GM18498 (cell line): ENCODE measurements at regions not wholly inside any gene's neighbourhood (a gene's known extent, or its start where the extent isn't known, plus 50 kb on each side); places are given as distances from the start of the nearest gene placed in this dataset.

Experiments used
- ATAC-seq: cut with Tn5 transposase; IDR thresholded peaks from one replicate; pipeline ENCODE4 v1.9.1; 2021; ENCODE audit warnings: mild to moderate bottlenecking, moderate library complexity; ENCODE audit not compliant: unreplicated experiment

DNA sequence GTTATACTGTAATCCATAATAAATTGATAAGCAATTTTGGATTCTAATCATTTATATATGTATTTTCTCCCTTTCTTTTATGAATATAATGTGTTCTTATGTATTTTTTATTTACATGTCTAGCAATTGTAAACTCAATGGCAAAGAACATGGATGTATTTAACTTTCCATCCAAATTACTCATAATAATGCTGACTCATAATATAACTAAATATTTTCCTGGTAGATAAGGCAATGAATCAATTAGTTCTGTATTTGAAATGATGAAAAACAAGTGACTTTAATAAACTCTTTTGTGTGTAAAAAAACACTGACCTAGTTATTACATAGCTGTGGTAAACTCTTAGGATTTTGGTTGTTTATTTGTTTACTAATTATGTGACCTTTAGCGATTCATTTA lies 211.2 kb downstream of the DTHD1 start:
- no peak for ATAC-seq

DNA sequence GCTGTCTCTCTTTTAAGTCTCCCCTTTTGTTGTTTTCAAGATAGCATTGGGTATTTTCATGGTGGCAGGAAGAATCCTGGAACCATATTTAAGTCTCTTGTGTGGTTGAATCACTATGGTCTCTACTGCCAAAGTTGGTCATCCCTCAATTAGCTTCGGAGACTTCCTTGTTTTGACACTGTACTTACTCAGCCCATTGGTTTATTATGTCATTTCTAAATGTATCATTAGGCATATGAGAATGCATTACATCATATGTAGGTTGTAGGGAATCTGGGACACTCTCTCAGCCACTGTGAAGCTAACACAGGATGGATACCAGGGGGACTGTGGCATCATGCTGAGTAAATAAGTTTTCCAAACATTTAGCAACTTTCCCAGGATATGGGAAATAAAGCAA lies 211.8 kb downstream of the DTHD1 start:
- no peak for ATAC-seq

DNA sequence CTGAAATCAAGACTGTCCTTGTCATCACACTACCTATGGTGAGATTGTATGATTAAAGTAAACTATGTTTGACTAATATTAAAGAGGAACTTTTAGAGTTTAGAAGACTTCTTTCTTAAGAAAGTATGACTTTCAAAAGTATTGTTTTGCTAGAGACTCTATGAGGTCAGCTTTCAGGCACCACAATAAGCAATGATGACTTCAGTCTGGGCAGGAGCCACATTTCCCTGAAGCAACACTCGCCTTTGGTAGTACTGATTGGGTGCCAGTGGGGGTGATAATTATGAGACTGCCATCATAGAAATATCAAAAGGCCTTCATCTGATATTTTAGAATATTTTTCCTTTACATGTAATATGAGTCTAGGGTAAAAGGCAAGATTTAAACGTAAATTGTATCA lies 212.6 kb downstream of the DTHD1 start:
- ATAC-seq: no peak

GRCh38 chr4:36494747-36495146 lies 213.3 kb downstream of the DTHD1 start:
- no peak for ATAC-seq

DNA sequence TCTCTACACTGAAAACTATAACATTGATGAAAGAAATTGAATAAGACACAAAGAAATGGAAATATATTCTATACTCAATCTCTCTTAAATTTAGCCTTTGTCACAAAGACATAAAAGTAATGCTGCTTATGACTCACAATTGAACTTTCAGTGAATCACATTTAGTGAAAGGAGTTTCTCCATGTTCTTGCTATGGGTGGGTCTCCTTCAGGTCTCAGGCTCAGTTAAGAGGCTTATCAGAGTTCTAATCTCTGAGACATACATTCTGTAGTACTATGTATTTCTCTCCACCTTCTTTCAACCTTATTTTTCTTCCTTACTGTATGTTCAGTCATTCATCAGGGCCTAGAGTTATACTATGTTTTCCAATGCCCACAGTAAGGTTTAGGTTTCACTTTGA lies 220.9 kb downstream of the DTHD1 start:
- ATAC-seq: no peak

GRCh38 chr4:36508394-36508793 lies 227.0 kb downstream of the DTHD1 start:
- no peak for ATAC-seq

DNA sequence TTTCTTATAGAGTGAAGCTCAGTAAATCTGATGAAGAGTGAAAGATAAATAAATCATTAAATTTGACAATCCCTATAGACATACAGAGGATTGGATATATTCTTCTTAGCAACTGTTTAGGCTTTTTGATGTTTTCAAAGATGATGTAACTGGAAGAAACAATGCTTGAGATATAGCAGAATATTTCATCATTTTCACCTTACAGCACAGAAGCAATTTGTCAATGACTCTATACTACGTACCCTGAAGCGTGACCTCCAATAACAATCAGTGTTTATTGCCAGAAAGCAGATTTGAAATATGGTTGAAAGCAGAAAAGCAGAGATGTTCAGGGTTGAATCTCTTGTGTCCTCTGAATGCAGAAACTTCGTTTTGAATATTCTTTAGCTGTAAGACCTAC lies 228.4 kb downstream of the DTHD1 start:
- ATAC-seq: no peak

GRCh38 chr4:36511785-36512184 lies 230.4 kb downstream of the DTHD1 start:
- no peak for ATAC-seq

GRCh38 chr4:36516522-36517095 lies 235.2 kb downstream of the DTHD1 start:
- ATAC-seq: no peak

DNA sequence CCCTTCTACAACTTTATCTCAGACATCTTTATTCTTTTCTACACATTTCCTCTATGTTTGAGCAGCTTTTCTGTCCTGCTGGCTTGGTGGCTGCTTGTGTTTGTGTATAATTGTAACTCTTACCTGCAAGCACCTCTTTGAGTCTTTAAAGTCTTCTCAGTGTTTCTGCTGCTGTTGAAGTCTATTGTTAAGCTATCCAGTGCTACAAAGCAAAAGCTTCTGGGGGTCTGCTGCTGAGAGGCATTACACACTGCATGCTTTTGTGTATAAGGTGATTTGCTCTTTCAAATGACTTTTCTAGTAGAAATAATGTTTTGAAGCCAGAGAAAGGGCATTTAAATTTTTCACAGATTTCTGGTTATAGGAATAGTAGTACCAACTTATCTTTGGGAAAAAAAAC lies 241.8 kb downstream of the DTHD1 start:
- ATAC-seq: no peak

GRCh38 chr4:36532670-36533379 lies 251.4 kb downstream of the DTHD1 start:
- no peak for ATAC-seq

GRCh38 chr4:36533944-36534343 lies 252.5 kb downstream of the DTHD1 start:
- ATAC-seq: no peak

GRCh38 chr4:36547383-36547782 lies 266.0 kb downstream of the DTHD1 start:
- ATAC-seq: no peak

DNA sequence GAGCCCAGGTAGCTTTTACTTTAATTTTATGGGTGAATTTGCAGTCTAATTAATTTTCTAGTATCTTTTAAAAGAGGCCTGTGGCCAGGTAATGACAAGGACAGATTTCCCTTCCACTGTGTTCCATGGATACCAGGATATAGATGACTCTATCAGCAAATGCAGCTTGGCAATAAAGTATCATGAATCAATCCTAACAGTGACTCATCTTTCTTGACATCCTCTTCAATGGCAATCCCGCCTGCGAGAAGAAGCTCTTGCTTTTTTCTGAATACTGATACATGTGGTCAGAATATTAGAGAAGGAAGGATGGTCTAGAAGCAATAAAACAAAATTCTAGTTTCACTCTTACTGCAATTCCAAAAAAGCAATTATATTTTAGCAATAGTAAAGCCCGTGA lies 267.8 kb downstream of the DTHD1 start:
- ATAC-seq: no peak

GRCh38 chr4:36549992-36550391 lies 268.6 kb downstream of the DTHD1 start:
- no peak for ATAC-seq

- peak; percentile 88 for ATAC-seq
These were observed 270.3 kb downstream of the DTHD1 start for GRCh38 chr4:36551697-36552214.

DNA sequence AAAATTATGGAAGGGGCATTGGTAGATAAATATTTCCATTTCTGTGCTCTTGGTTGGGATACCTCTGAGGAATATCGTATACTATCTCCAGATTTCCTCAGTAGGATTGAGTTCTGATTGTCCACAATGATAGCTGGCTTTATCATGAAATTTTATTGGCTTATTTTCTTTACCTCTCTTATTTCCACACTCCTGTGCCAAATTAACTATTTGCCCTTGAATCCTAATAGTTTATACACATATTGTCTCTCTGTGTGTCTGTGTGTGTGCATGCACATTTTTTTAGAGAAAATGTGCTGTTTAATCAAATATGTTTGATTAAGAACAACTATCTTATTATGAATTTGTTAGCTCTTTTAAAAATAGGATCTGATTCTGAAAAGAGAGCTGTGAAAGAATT lies 271.6 kb downstream of the DTHD1 start:
- ATAC-seq: no peak

DNA sequence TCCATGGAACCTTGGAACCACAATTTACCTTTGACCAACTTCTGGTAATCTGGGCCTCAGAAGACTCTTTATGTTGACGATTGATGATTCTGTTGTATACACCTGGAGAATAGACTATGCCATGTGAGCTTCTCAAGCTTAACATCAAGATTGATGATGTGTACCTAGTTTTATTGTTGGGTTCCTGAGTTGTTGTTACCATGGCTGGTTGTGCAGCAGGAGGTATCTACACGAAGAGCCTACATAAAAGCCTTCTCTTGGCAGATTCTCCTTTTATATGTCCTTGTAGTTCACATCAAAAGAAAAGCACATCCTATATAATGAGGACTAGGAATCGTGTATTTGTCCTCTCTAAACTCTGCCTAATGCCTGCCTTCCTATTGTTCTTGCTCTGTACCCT lies 272.0 kb downstream of the DTHD1 start:
- no peak for ATAC-seq

- no peak for ATAC-seq
These were observed 275.6 kb downstream of the DTHD1 start for GRCh38 chr4:36556984-36557383.

DNA sequence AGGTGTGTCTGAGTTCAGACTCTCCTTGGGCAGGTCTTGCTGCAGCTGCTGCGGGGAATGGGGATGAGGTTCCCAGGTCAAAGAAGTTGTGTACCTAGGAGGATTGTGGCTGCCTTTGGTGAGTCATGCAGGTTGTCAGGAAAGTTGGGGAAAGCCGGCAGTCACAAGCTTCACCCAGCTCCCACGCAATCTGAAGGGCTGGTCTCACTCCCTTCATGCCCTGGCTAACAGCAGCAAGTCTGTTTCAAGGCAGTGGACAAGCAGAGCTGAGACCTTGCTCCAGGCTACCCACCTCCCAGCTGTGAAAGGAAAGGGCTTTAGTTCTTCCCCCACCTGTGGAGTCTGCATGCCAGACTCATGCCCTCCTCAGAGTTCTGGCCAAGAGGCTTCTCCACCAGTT lies 287.2 kb downstream of the DTHD1 start:
- no peak for ATAC-seq

DNA sequence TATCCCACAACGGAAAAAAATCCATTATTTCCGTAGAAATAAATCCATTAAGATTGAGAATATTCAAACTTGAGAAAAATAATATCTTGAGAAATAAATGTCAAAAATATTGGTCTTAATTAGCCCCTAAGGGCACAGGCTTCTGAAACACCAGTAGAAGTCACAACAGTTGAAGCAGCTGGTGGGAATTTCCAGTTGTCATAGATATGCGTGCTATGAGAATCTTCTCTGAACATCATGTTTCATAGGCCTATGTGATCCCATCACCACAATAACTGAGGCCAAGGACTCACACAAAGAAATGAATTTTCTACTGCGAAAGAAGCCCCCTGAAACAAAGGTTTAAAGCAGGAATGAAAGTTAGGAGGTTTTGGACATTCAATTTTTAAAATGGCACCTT lies 292.0 kb downstream of the DTHD1 start:
- ATAC-seq: peak; percentile 52

GRCh38 chr4:36574816-36575215 lies 293.4 kb downstream of the DTHD1 start:
- ATAC-seq: no peak

DNA sequence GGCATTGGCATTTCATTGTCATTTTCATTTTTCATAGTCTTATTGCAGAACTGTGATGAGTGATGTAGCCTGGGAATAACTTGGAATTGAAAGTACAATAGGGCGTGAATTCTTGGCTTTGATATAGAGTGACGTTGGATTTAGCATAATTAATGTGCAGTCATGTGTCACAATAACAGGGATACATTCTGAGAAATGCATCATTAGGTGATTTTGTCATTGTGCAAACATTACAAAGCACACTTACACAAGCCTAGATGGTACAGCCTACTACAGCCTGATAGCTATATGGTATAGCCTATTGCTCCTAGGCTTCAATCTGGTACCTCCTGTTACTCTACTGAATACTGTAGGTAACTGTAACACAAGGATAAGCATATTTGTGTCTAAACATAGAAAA lies 300.8 kb downstream of the DTHD1 start:
- ATAC-seq: no peak
